ENCODE measurements at regions not wholly inside any gene's neighbourhood (a gene's known extent, or its start where the extent isn't known, plus 50 kb on each side); places are given as distances from the start of the nearest gene placed in this dataset.

DNA sequence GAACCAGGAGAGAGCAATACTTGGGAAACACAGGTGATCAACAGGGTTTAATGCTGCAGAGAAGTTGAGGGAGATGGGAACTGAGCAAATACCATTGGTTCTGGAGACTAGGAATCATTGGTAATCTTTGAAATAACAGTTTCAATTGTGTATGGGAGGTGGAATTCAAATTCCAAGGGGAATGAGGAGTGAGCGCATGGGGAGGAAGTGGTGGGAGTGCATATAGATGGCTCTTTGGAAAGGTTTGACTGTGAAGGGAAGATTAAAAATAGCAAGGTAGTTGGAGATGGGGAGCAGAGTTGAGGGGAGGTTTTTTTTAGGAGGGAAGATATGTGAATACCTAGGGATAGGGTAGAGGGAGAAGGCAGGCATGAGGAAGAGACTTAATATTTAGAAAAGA lies 51.1 kb upstream of the ROPN1 start:
- H4K20me1 ChIP-seq (ENCODE audit: insufficient read depth, low read length): no peaks in the 10 kb centered on the region
- H3K27me3 ChIP-seq (ENCODE audit: control insufficient read depth in 2 of 2, insufficient read depth in 2 of 2, low read length in 2 of 2): peaks cover 11 to 13% of the 10 kb centered on the region in 2 donors
- intact Hi-C loops (cut with micrococcal nuclease): no loop called here
- H3K36me3 ChIP-seq (replicated peaks in 1 of 2; ENCODE audit: control insufficient read depth in 1 of 2, insufficient read depth in 2 of 2, low read length in 2 of 2): no peaks in the 10 kb centered on the region
- no peak for DNase-seq
- H3K4me3 ChIP-seq (replicated peaks in 1 of 3; ENCODE audit: low read depth in 2 of 3, low read length in 3 of 3): no peak overlapping the region
- H2AFZ ChIP-seq (ENCODE audit: insufficient read depth, low read depth, low read length, poor library complexity, severe bottlenecking): no peak overlapping the region
- Mint-ChIP-seq H3K9me3 (peaks cover 0 to 1% (median 0%) of the 10 kb centered on the region in 7 donors), H3K27ac (no peak overlapping the region), H3K4me1 (no peaks in the 10 kb centered on the region), H3K36me3 (no peaks in the 10 kb centered on the region), H3K27me3 (ENCODE audit: low read depth in 3 of 3) (peaks cover 5% of the 10 kb centered on the region in 3 donors), H3K4me3 (no peak overlapping the region)
- H3K4me1 ChIP-seq (ENCODE audit: control insufficient read depth in 1 of 2, insufficient read depth in 2 of 2, low read length in 2 of 2): no peaks in the 10 kb centered on the region
- TF ChIP-seq, protein P1, sequence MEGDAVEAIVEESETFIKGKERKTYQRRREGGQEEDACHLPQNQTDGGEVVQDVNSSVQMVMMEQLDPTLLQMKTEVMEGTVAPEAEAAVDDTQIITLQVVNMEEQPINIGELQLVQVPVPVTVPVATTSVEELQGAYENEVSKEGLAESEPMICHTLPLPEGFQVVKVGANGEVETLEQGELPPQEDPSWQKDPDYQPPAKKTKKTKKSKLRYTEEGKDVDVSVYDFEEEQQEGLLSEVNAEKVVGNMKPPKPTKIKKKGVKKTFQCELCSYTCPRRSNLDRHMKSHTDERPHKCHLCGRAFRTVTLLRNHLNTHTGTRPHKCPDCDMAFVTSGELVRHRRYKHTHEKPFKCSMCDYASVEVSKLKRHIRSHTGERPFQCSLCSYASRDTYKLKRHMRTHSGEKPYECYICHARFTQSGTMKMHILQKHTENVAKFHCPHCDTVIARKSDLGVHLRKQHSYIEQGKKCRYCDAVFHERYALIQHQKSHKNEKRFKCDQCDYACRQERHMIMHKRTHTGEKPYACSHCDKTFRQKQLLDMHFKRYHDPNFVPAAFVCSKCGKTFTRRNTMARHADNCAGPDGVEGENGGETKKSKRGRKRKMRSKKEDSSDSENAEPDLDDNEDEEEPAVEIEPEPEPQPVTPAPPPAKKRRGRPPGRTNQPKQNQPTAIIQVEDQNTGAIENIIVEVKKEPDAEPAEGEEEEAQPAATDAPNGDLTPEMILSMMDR (IDR thresholded peaks at IDR 0.05): no peak
- no peak overlapping the region for H3K9ac ChIP-seq (ENCODE audit: insufficient read depth, low read length, poor library complexity, severe bottlenecking)
- WGBS (ENCODE audit: insufficient coverage): 88% methylated on average over 1 of the region's 1 CpG
- no peaks in the 10 kb centered on the region for H3K9me3 ChIP-seq (replicated peaks in 1 of 2; ENCODE audit: control insufficient read depth in 1 of 2, insufficient read depth in 1 of 2, low read length in 2 of 2)
- H3K79me2 ChIP-seq (ENCODE audit: insufficient read depth, low read length): no peaks in the 10 kb centered on the region
- H3K27ac ChIP-seq (ENCODE audit: low read depth in 1 of 2, low read length in 2 of 2): no peak overlapping the region
- H3K4me2 ChIP-seq (replicated peaks; ENCODE audit: extremely low read depth, low read length, poor library complexity, severe bottlenecking): no peak overlapping the region

GRCh38 chr3:124044956-124045355 lies 53.0 kb upstream of the ROPN1 start:
- H3K4me2 ChIP-seq (replicated peaks; ENCODE audit: extremely low read depth, low read length, poor library complexity, severe bottlenecking): no peak overlapping the region
- no peak overlapping the region for H3K4me3 Mint-ChIP-seq
- H3K27me3 Mint-ChIP-seq (ENCODE audit: low read depth in 3 of 3): peaks cover 5 to 8% (median 8%) of the 10 kb centered on the region in 3 donors
- H3K36me3 Mint-ChIP-seq: no peaks in the 10 kb centered on the region
- H3K4me1 Mint-ChIP-seq: no peaks in the 10 kb centered on the region
- no peak overlapping the region for H2AFZ ChIP-seq (ENCODE audit: insufficient read depth, low read depth, low read length, poor library complexity, severe bottlenecking)
- H4K20me1 ChIP-seq (ENCODE audit: insufficient read depth, low read length): no peaks in the 10 kb centered on the region
- H3K4me1 ChIP-seq (ENCODE audit: control insufficient read depth in 1 of 2, insufficient read depth in 2 of 2, low read length in 2 of 2): no peaks in the 10 kb centered on the region
- no peak for DNase-seq
- H3K79me2 ChIP-seq (ENCODE audit: insufficient read depth, low read length): no peaks in the 10 kb centered on the region
- no peak overlapping the region for H3K4me3 ChIP-seq (replicated peaks in 1 of 3; ENCODE audit: low read depth in 2 of 3, low read length in 3 of 3)
- TF ChIP-seq, protein P1 (IDR thresholded peaks at IDR 0.05): no peak
- intact Hi-C loops (cut with micrococcal nuclease): no loop called here
- WGBS (ENCODE audit: insufficient coverage): 90% methylated on average over 2 of the region's 3 CpGs
- H3K36me3 ChIP-seq (replicated peaks in 1 of 2; ENCODE audit: control insufficient read depth in 1 of 2, insufficient read depth in 2 of 2, low read length in 2 of 2): no peaks in the 10 kb centered on the region
- H3K27me3 ChIP-seq (ENCODE audit: control insufficient read depth in 2 of 2, insufficient read depth in 2 of 2, low read length in 2 of 2): peaks cover under 1 to 4% of the 10 kb centered on the region in 2 donors
- H3K27ac Mint-ChIP-seq: no peak overlapping the region
- H3K27ac ChIP-seq (ENCODE audit: low read depth in 1 of 2, low read length in 2 of 2): no peak overlapping the region
- H3K9me3 ChIP-seq (replicated peaks in 1 of 2; ENCODE audit: control insufficient read depth in 1 of 2, insufficient read depth in 1 of 2, low read length in 2 of 2): no peaks in the 10 kb centered on the region
- no peak overlapping the region for H3K9ac ChIP-seq (ENCODE audit: insufficient read depth, low read length, poor library complexity, severe bottlenecking)
- peaks cover 0 to 1% (median 0%) of the 10 kb centered on the region in 7 donors for H3K9me3 Mint-ChIP-seq

Measured in CD14-positive monocyte (primary cell).